ENCODE measurements at regions not wholly inside any gene's neighbourhood (a gene's known extent, or its start where the extent isn't known, plus 50 kb on each side); places are given as distances from the start of the nearest gene placed in this dataset.
"Not testable (repeated sequence)": the region's sequence is repeated elsewhere in the genome, so short reads cannot be mapped to it uniquely, and the experiment has no call there.

- DNase-seq: no peak
Observed at GRCh38 chr2:131641414-131642206, 113.9 kb downstream of the CCDC74A start.

- not testable (repeated sequence) for DNase-seq
Observed at GRCh38 chr2:131643180-131643579, 115.5 kb downstream of the CCDC74A start.

- DNase-seq: no peak
Observed at GRCh38 chr2:131645177-131645765, 117.6 kb downstream of the CCDC74A start.

GRCh38 chr2:131646220-131646619, 118.5 kb downstream of the CCDC74A start:
- not testable (repeated sequence) for DNase-seq

GRCh38 chr2:131646669-131647297, 119.1 kb downstream of the CCDC74A start:
- DNase-seq: no peak

DNA sequence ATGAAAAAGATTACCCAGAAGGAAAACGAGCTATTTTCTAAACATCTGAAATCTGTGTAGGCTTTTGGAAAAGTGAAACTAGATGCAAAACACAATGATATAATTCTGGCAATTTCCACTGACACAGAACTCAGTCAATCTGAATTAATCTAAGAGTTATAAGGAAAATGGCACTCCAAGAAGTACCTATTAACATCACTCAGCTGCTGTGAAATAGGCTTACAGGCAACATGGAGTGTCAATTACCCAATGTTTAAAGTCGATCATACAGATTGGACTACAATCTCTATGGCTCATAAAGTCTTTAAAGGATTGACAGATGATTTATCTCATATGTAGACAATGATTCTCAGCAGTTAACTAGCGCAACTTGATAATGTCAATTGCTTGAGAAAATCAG, 120.9 kb downstream of the CCDC74A start:
- not testable (repeated sequence) for DNase-seq

DNA sequence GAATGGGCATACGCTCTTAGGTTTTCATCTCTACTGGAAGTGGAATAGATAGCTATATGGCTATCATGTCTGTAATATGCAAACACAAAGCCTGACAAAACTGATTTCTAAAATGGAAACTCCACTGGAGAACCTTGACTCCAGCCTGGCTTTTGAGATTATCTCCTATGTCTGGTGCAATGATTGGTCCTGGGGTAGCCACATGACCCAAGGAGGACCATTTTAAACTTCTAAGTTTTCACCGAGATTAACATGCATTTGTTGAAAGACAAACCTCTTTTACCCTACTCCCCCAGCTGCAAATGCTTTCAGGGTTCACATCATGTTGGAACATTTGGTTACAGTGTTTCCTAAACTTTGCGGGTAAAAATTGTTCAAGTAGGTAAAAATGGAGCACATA, 124.6 kb downstream of the CCDC74A start:
- DNase-seq: not testable (repeated sequence)

- not testable (repeated sequence) for DNase-seq
Observed at GRCh38 chr2:131654107-131654506, 126.4 kb downstream of the CCDC74A start.

DNA sequence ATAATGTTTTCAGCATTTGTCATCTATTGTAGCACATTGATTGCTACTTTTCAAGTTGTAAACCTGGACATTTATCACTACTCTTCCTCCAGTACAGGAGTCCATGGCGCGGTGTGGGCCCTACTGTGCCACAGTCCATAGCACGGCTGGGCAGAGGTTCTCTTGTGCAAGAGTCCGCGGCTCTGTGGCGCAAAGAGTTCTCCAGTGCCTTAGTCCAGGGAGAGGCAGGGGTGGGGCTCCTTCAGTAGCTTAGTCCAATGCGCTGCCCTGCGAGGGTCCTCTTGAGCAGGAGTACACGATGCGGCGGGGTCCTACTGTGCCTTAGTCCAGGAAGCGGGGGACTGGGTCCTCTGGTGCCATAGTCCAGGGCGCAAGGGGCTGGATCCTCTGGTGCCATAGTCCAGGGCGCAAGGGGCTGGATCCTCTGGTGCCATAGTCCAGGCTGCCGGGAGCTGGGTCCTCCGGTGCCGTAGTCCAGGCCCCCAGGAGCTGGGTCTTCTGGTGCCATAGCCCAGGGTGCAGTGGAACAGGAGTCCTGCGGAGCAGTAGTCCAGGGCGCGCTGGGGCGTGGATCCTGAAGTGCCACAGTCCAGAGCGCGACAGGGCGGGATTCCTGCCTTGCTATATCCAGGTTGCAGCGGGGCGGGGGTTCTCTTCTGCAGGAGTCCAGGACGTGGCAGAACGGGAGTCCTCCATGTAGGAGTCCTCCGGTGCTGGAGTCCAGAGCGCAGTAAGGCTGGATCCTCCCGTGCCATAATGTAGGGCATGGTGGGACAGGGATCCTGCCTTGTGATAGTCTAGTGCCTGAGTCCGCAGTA, 129.3 kb downstream of the CCDC74A start:
- DNase-seq: no peak

DNA sequence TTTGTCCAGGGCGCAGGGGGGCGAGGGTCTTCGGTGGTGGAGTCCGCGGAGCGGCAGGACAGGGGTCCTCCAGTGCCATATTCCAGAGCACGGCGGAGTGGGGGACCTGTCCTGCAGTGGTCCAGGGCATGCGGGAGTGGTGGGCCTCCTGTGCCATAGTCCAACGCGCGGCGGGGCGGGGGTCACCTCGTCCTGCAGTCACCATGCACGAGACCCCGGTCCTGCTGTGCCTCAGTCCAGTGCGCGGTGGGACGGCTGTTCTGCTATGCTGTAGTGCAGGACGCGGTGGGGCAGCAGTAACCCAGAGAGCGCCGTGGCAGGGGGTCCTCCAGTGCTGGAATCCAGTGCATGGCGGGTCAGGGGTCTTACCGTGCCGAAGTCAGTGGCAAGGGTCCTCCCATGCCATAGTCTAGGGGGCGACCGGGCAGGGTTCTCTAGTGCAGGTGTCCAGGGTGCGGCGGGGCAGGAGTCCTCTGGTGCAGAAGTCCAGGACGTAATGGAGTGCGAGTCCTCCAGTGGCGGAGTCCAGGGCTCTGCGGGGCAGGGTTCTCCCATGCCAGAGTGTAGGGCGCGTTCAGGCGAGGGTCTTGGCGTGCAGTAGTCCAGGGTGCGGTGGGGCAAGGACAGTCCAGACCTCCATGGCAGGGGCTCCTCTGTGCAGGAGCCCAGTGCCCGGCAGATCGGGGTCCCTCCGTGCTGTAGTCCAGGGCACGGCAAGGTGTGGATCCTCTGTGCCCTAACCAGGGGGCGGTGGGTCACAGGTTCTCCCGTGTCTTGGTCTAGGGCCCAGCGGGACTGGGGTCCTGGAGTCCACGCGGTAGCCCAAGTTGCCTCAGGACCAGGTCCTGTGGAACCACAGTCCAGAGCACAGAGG, 130.4 kb downstream of the CCDC74A start:
- no peak for DNase-seq

DNA sequence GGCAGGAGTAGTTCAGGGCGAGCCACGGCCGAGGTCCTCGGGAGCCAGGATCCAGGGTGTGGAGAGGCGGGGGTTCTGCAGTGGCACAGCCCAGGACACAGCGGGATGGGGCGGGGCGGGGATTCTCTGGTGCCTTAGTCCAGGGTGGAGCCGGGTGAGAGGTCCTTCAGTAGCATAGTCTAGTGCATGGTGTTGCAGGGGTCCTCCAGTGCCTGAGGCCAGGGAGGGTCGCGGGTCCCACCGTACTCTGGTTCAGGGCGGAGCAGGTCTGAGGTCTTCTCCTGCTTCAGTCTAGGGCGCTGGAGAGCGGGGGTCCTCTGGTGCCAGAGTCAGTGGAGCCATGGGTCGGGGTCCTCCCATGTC, 131.1 kb downstream of the CCDC74A start:
- no peak for DNase-seq

- no peak for DNase-seq
Observed at GRCh38 chr2:131659168-131659572, 131.5 kb downstream of the CCDC74A start.

DNA sequence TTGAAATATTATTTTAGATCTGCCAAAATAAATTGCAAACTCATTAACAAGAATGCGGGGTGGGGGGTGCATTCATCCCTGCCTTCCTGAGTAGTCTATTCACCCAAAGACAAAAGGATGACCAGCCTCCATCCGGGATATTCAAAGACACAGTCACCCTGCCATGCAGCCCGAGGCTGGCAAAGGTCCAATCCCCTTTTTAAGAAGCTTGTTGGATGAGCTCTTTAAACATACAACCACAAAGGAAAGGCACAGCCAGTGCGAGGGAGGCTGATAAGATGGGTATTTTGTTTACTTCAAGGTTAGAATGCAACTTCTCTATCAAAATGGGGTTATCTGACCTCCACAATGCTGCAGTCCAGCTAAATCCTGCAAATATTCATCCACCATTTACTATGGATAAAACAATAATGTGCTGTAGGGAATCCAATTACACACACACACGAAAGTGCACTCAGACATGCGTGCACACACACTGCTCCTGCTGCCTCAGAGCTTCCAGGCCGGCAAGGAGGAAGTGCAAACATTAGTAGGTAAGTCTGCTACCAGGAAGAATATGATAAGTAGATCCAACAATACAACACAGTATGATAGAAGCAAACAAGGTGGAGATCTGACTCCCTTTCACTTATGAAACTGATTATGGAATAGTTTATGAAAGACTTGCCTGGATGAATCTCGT, 133.6 kb downstream of the CCDC74A start:
- DNase-seq: peak in 1 of 2 experiments; percentile 9

DNA sequence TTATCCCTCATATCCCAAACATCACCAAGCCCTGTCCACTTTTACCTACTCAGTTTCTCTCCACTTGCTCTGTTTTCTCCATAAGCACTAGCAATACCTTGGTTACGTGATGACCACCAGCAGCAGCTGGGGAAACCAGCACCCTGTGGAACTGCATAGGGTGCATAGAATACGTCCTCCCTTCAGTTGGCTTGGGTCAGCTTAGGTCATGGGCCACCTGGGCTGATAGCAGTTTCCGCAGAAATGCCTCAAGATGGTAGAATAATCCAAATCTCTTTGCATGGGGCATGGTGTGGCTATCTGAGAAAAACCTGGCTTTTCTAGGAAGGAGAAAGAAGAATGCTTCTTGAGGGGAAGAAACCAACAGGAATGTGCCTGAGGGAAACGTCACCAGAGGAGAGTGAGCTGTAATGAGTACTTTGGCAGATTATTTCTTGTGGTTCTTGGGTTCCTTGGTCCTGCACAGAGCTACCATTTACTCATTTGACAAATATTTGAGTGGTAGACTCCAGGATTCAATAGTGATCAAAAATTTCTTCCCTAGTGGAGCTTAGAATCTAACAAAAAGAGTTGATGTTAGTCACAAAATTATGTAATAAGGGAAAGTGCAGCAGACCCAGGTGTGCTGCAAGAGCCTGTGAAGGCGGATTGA, 134.3 kb downstream of the CCDC74A start:
- not testable (repeated sequence) for DNase-seq

GRCh38 chr2:131663501-131663900, 135.8 kb downstream of the CCDC74A start:
- not testable (repeated sequence) for DNase-seq

DNA sequence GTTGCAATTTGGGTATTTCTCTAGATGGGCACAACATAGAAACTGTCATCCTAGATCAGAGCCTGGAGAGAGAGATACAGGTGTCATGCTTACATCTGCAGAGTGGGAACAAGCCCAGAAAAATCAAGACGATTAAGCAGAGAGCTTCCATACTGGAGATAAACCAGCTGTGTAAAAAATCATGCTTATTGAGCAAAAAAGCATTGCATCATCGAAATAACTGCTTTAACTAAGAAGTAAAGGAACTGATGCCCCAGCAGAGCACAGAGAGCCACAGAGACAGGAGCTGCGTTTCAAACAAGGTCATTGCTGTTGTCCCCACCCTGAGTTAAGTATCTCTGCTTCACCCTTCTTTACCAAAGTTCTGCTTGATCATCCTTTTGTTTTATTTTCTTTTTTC, 138.0 kb downstream of the CCDC74A start:
- not testable (repeated sequence) for DNase-seq

GRCh38 chr2:131668794-131669540, 141.3 kb downstream of the CCDC74A start:
- DNase-seq: not testable (repeated sequence)

DNA sequence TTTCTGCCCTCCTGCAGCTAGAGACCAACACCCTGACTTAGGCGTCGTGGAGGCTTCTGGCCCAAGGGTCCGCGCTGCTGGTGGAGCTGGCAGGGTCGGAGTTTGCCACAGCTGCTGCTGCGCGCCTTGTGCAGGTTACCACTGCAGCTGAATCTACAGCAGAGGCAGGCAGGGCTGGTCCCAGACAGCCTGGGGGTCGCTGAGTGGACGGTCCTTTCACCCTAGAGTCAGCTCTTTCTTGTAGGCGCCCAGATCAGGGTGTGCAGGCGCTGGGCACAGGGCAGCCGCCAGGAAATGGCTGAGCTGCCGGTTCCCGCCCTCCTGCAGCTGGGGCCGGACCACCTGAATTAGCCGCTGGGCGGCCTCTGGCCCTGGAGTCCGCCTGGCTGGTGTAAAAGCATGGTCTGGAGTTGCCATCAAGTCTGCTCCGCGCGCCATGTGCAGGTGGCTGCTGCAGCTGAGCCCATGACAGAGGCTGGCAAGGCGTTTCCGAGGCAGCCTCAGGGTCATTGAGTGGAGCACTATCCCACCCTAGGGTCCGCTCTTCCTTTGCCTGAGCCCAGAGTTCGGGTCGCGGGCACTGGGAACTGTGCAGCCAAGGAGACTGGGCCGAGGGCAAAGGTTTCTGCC, 144.3 kb downstream of the CCDC74A start:
- DNase-seq: peak in 1 of 2 experiments; percentile 37
